Vagina (tissue), 2 donors: ENCODE measurements at regions not wholly inside any gene's neighbourhood (a gene's known extent, or its start where the extent isn't known, plus 50 kb on each side); places are given as distances from the start of the nearest gene placed in this dataset.

Experiments
- POLR2A ChIP-seq, 2 donors: fragments of 450-650 bp; IDR thresholded peaks; one replicate each; pipeline ENCODE4 v1.6.1; 2017; ENCODE audit warnings: antibody characterized with exemption in 2 of 2, mild to moderate bottlenecking in 2 of 2, moderate library complexity in 2 of 2
- POLR2AphosphoS5 ChIP-seq, 2 donors: sonication (generic); formaldehyde crosslinking; IDR thresholded peaks; one replicate each; pipeline ENCODE4 v1.9.0; 2017; ENCODE audit warnings: antibody characterized with exemption in 2 of 2, mild to moderate bottlenecking in 2 of 2, low read depth in 1 of 2; ENCODE audit not compliant: insufficient read depth in 1 of 2
- TF ChIP-seq, protein P1 (sequence below), 3 experiments: fragments of 450-650 bp in 2 of 3; fragments of 200-600 bp in 1 of 3; sonication (generic) in 1 of 3; IDR thresholded peaks; one replicate each; pipeline ENCODE4 v1.5.1; 2017 to 2019; ENCODE audit warnings: antibody characterized with exemption in 3 of 3, mild to moderate bottlenecking in 2 of 3, moderate library complexity in 2 of 3

GRCh38 chr3:88725440-88726165 lies 381.8 kb upstream of the EPHA3 start:
- TF ChIP-seq, protein P1, sequence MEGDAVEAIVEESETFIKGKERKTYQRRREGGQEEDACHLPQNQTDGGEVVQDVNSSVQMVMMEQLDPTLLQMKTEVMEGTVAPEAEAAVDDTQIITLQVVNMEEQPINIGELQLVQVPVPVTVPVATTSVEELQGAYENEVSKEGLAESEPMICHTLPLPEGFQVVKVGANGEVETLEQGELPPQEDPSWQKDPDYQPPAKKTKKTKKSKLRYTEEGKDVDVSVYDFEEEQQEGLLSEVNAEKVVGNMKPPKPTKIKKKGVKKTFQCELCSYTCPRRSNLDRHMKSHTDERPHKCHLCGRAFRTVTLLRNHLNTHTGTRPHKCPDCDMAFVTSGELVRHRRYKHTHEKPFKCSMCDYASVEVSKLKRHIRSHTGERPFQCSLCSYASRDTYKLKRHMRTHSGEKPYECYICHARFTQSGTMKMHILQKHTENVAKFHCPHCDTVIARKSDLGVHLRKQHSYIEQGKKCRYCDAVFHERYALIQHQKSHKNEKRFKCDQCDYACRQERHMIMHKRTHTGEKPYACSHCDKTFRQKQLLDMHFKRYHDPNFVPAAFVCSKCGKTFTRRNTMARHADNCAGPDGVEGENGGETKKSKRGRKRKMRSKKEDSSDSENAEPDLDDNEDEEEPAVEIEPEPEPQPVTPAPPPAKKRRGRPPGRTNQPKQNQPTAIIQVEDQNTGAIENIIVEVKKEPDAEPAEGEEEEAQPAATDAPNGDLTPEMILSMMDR (IDR thresholded peaks at IDR 0.05), result no peak
- no peak for TF ChIP-seq POLR2A (IDR thresholded peaks at IDR 0.05)
- TF ChIP-seq POLR2AphosphoS5 (IDR thresholded peaks at IDR 0.05; ENCODE audit: insufficient read depth in 1 of 2, low read depth in 1 of 2), result no peak
